Osteoblast (primary cell): ENCODE measurements at regions not wholly inside any gene's neighbourhood (a gene's known extent, or its start where the extent isn't known, plus 50 kb on each side); places are given as distances from the start of the nearest gene placed in this dataset.

Experiments
- DNase-seq: peaks from one replicate; pipeline ENCODE4 v3.0.0; 2011; ENCODE audit warnings: low spot score, mixed read lengths; ENCODE audit not compliant: insufficient read length; ENCODE audit errors: missing footprints
- H2AFZ ChIP-seq: 2 replicates; pipeline ENCODE4 v1.6.0; 2011; ENCODE audit warnings: mild to moderate bottlenecking, low read length
- H3K27ac ChIP-seq: 2 replicates; pipeline ENCODE4 v1.5.1; 2011; ENCODE audit warnings: mild to moderate bottlenecking, low read depth, low read length, moderate library complexity
- H3K27me3 ChIP-seq: 2 replicates; pipeline ENCODE4 v1.6.0; 2012; ENCODE audit warnings: mild to moderate bottlenecking, control low read depth, inconsistent platforms, low read length, moderate library complexity; ENCODE audit not compliant: insufficient read depth
- H3K36me3 ChIP-seq: 2 replicates; pipeline ENCODE4 v1.5.1; 2011; ENCODE audit warnings: mild to moderate bottlenecking, low read length, control low read depth, moderate library complexity; ENCODE audit not compliant: insufficient read depth
- H3K4me1 ChIP-seq: 2 replicates; pipeline ENCODE4 v1.5.1; 2011; ENCODE audit warnings: mild to moderate bottlenecking, low read length, control low read depth, moderate library complexity; ENCODE audit not compliant: insufficient read depth
- H3K4me2 ChIP-seq: 2 replicates; pipeline ENCODE4 v1.6.0; 2011; ENCODE audit warnings: mild to moderate bottlenecking, low read length; ENCODE audit not compliant: insufficient read depth
- H3K4me3 ChIP-seq: fragments of 200-600 bp; sonication (generic); 3 replicates; pipeline ENCODE4 v1.5.1; 2012; ENCODE audit warnings: mild to moderate bottlenecking, low read length, inconsistent platforms; ENCODE audit not compliant: insufficient read depth
- H3K79me2 ChIP-seq: 2 replicates; pipeline ENCODE4 v1.6.0; 2012; ENCODE audit warnings: mild to moderate bottlenecking, low read length, control low read depth, inconsistent platforms; ENCODE audit not compliant: insufficient read depth
- H3K9me3 ChIP-seq: 2 replicates; pipeline ENCODE4 v1.5.1; 2011; ENCODE audit warnings: low read depth, low read length, control low read depth
- H4K20me1 ChIP-seq: 2 replicates; pipeline ENCODE4 v1.6.0; 2012; ENCODE audit warnings: mild to moderate bottlenecking, low read length, control low read depth; ENCODE audit not compliant: insufficient read depth
- TF ChIP-seq, protein P1 (sequence below): IDR thresholded peaks from 2 replicates; pipeline ENCODE4 v1.5.1; 2011; ENCODE audit warnings: mild to moderate bottlenecking, low read depth, low read length, moderate library complexity; ENCODE audit errors: extremely low read depth

DNA sequence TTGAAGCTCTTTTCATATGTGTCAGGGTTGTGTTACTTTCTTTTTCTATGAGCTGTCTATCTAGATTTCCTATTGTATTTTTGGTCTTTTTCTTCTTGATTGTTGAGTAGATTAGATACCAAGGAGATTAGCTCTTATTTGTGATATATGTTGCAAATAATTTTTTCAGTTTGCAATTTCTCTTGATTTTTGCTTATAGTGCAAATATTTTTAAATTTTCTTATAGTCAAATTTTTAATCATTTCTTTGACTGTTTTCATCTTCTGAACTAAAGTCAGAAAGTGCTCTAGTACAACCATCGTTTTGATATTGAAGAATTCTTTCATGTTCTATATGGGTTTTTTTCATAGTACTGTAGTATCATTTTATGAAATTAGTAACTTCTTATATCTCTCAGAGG lies 193.7 kb downstream of the OSTF1 start:
- no peak for DNase-seq
- no peaks in the 10 kb centered on the region for H4K20me1 ChIP-seq
- H3K4me3 ChIP-seq = no peak overlapping the region
- no peak overlapping the region for H2AFZ ChIP-seq
- no peaks in the 10 kb centered on the region for H3K4me1 ChIP-seq
- H3K27me3 ChIP-seq = no peaks in the 10 kb centered on the region
- no peak overlapping the region for H3K27ac ChIP-seq
- no peaks in the 10 kb centered on the region for H3K9me3 ChIP-seq
- TF ChIP-seq, protein P1, sequence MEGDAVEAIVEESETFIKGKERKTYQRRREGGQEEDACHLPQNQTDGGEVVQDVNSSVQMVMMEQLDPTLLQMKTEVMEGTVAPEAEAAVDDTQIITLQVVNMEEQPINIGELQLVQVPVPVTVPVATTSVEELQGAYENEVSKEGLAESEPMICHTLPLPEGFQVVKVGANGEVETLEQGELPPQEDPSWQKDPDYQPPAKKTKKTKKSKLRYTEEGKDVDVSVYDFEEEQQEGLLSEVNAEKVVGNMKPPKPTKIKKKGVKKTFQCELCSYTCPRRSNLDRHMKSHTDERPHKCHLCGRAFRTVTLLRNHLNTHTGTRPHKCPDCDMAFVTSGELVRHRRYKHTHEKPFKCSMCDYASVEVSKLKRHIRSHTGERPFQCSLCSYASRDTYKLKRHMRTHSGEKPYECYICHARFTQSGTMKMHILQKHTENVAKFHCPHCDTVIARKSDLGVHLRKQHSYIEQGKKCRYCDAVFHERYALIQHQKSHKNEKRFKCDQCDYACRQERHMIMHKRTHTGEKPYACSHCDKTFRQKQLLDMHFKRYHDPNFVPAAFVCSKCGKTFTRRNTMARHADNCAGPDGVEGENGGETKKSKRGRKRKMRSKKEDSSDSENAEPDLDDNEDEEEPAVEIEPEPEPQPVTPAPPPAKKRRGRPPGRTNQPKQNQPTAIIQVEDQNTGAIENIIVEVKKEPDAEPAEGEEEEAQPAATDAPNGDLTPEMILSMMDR = no peak
- no peak overlapping the region for H3K4me2 ChIP-seq
- H3K79me2 ChIP-seq = no peaks in the 10 kb centered on the region
- H3K36me3 ChIP-seq = no peaks in the 10 kb centered on the region

DNA sequence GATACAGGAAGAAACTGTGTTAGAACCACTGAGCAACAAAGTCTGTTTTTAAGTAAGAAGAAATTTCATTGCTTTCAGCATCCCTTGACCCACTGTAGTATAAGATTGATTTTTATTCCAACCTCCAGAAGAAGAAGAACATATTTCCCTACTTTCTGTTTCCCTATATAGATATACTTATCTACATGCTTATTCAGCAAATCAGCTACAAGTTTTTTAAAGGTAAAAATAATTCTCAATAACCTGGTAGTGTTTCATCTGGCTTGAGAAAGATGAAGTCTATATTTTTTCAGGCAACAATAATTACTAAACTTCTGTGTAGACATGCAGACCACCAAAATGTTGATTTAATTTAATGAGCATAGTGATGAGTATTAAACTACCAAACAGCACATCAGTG lies 201.0 kb downstream of the OSTF1 start:
- Histone ChIP-seq H3K79me2 (no peaks in the 10 kb centered on the region), H3K36me3 (no peaks in the 10 kb centered on the region), H3K4me3 (no peak overlapping the region), H3K4me1 (no peaks in the 10 kb centered on the region), H3K9me3 (no peaks in the 10 kb centered on the region), H4K20me1 (no peaks in the 10 kb centered on the region), H3K27ac (no peak overlapping the region), H3K4me2 (no peak overlapping the region), H3K27me3 (no peaks in the 10 kb centered on the region), H2AFZ (no peak overlapping the region)
- TF ChIP-seq, protein P1 = no peak
- no peak for DNase-seq

DNA sequence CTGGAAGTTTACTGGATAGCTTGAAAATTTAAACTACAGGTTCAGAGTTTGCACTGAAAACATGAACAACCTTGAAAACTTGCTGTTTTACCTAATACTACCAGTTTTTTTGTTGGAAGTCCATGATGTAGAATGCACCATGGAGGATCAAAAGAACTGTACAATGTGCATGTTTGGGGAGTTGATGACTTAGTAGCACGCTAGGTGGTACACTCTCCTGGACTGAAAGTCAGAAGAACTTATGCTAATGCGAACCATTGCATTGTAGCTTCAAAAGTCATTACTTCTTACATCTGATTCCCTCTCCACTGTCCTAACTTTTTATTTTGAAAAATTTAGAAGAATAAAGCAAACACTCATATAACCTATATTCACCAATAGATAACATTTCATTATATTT lies 211.0 kb downstream of the OSTF1 start:
- Histone ChIP-seq H3K27ac (no peak overlapping the region), H2AFZ (no peak overlapping the region), H3K27me3 (no peaks in the 10 kb centered on the region), H3K79me2 (no peaks in the 10 kb centered on the region), H3K9me3 (no peaks in the 10 kb centered on the region), H4K20me1 (no peaks in the 10 kb centered on the region), H3K4me1 (no peaks in the 10 kb centered on the region), H3K4me3 (no peak overlapping the region), H3K4me2 (no peak overlapping the region), H3K36me3 (no peaks in the 10 kb centered on the region)
- TF ChIP-seq, protein P1 = no peak
- DNase-seq = no peak

DNA sequence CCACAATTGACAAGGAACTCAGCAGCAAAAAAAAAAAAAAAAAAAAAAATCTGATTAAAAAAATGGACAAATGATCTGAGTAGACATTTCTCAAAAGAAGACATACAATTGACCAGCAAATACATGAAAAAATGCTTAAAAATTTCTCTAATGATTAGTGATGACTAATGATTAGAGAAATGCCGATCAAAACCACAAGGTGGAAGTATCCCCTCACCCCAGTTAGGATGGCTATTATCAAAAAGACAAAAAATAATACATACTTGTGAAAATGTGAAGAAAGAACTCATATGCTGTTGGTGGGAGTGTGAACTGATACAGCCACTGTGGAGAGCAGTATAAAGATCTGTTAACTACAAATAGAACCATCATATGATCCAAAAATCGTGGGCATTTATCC lies 245.3 kb downstream of the OSTF1 start:
- Histone ChIP-seq H3K4me3 (no peak overlapping the region), H3K4me2 (no peak overlapping the region), H3K27ac (no peak overlapping the region), H3K27me3 (no peaks in the 10 kb centered on the region), H4K20me1 (no peaks in the 10 kb centered on the region), H3K9me3 (no peaks in the 10 kb centered on the region), H2AFZ (no peak overlapping the region), H3K4me1 (no peaks in the 10 kb centered on the region), H3K79me2 (no peaks in the 10 kb centered on the region), H3K36me3 (no peaks in the 10 kb centered on the region)
- TF ChIP-seq, protein P1 = no peak
- DNase-seq = no peak
